ENCODE measurements at regions not wholly inside any gene's neighbourhood (a gene's known extent, or its start where the extent isn't known, plus 50 kb on each side); places are given as distances from the start of the nearest gene placed in this dataset.
"Not testable (repeated sequence)": the region's sequence is repeated elsewhere in the genome, so short reads cannot be mapped to it uniquely, and the experiment has no call there.

- TF ChIP-seq CTCF (IDR thresholded peaks at IDR 0.05; ENCODE audit: low read depth, low read length), result no peak
- no peak for DNase-seq (ENCODE audit: low read depth in 2 of 2)
These were observed 168.6 kb upstream of the ATP5MC3 start for GRCh38 chr2:175350105-175350504.

GRCh38 chr2:175342085-175342484, 160.6 kb upstream of the ATP5MC3 start:
- no peak for TF ChIP-seq CTCF (IDR thresholded peaks at IDR 0.05; ENCODE audit: low read depth, low read length)
- DNase-seq (ENCODE audit: low read depth in 2 of 2), result no peak

More at GRCh38 chr2:175350105-175350504, 168.6 kb upstream of the ATP5MC3 start:
- H3K4me3 ChIP-seq (replicated peaks in 1 of 2; ENCODE audit: low read depth in 2 of 2, low read length in 2 of 2), result no peak overlapping the region

GRCh38 chr2:175330195-175330594, 148.7 kb upstream of the ATP5MC3 start:
- DNase-seq (ENCODE audit: low read depth in 2 of 2), result no peak
- TF ChIP-seq CTCF (IDR thresholded peaks at IDR 0.05; ENCODE audit: low read depth, low read length), result no peak
- H3K4me3 ChIP-seq (replicated peaks in 1 of 2; ENCODE audit: low read depth in 2 of 2, low read length in 2 of 2), result no peak overlapping the region

More at GRCh38 chr2:175342085-175342484, 160.6 kb upstream of the ATP5MC3 start:
- no peak overlapping the region for H3K4me3 ChIP-seq (replicated peaks in 1 of 2; ENCODE audit: low read depth in 2 of 2, low read length in 2 of 2)

GRCh38 chr2:175326801-175327200, 145.3 kb upstream of the ATP5MC3 start:
- no peak for DNase-seq (ENCODE audit: low read depth in 2 of 2)
- H3K4me3 ChIP-seq (replicated peaks in 1 of 2; ENCODE audit: low read depth in 2 of 2, low read length in 2 of 2), result no peak overlapping the region
- no peak for TF ChIP-seq CTCF (IDR thresholded peaks at IDR 0.05; ENCODE audit: low read depth, low read length)

GRCh38 chr2:175326164-175326563, 144.7 kb upstream of the ATP5MC3 start:
- H3K4me3 ChIP-seq (replicated peaks in 1 of 2; ENCODE audit: low read depth in 2 of 2, low read length in 2 of 2); DNase-seq (ENCODE audit: low read depth in 2 of 2): not testable (repeated sequence)

GRCh38 chr2:175323162-175323561, 141.7 kb upstream of the ATP5MC3 start:
- no peak overlapping the region for H3K4me3 ChIP-seq (replicated peaks in 1 of 2; ENCODE audit: low read depth in 2 of 2, low read length in 2 of 2)
- no peak for TF ChIP-seq CTCF (IDR thresholded peaks at IDR 0.05; ENCODE audit: low read depth, low read length)
- no peak for DNase-seq (ENCODE audit: low read depth in 2 of 2)

- no peak for TF ChIP-seq CTCF (IDR thresholded peaks at IDR 0.05; ENCODE audit: low read depth, low read length)
- no peak for DNase-seq (ENCODE audit: low read depth in 2 of 2)
- no peak overlapping the region for H3K4me3 ChIP-seq (replicated peaks in 1 of 2; ENCODE audit: low read depth in 2 of 2, low read length in 2 of 2)
These were observed 137.0 kb upstream of the ATP5MC3 start for GRCh38 chr2:175318542-175318941.

Measured in cardiac fibroblast (primary cell).